ENCODE measurements at regions not wholly inside any gene's neighbourhood (a gene's known extent, or its start where the extent isn't known, plus 50 kb on each side); places are given as distances from the start of the nearest gene placed in this dataset.

DNA sequence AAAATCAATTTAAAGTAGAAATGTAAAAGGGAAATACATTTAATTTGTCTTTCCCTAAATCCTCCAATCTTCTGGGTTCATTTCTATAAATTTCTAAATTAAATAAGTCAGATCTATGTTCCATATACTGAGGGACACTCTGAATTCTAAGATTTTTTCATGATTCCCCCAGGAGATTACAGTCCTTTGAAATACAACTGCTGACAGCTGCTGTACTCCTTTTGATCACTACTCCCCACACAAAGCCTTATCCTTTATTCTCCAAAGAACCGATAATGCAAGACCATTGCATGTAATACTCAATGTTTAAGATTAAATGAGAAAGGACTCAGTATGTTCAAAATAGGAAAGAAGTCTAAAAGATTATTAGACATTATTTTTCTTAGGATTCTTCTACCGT, 865.7 kb downstream of the EPHA3 start:
- no peak overlapping the region for H3K27ac ChIP-seq (ENCODE audit: extremely low read depth, low read depth, low read length)
- ATAC-seq (no peak), FAIRE-seq (no peak), DNase-seq (ENCODE audit: extremely low read depth in 1 of 4, low spot score in 3 of 4) (no peak)
- no peaks in the 10 kb centered on the region for H3K9me1 ChIP-seq (ENCODE audit: control insufficient read depth, insufficient read depth, low read length)
- intact Hi-C loops (cut with micrococcal nuclease) (no loop called here), in situ Hi-C loops (cut with MboI) (no loop called here)
- no peak overlapping the region for H3K4me2 ChIP-seq (ENCODE audit: insufficient read depth, low read length)
- WGBS (ENCODE audit: insufficient coverage, low coverage, missing lambda C conversion rate) = 6% methylated on average over 2 of the region's 2 CpGs
- no peaks in the 10 kb centered on the region for H4K20me1 ChIP-seq (replicated peaks; ENCODE audit: control insufficient read depth, insufficient read depth, low read length)
- BruUV-seq (replicated peaks) = no TSS peak
- ChIA-PET POLR2A (no interaction called here), CTCF (ENCODE audit: low intra/inter-chr PET ratio) (no interaction called here)
- no peaks in the 10 kb centered on the region for H3K9me3 ChIP-seq (replicated peaks; ENCODE audit: control insufficient read depth, insufficient read depth, low read depth, low read length)
- H3K4me1 ChIP-seq (replicated peaks in 1 of 2; ENCODE audit: control insufficient read depth in 2 of 2, insufficient read depth in 2 of 2, low read length in 2 of 2) = no peaks in the 10 kb centered on the region
- H3K36me3 ChIP-seq (ENCODE audit: control insufficient read depth, insufficient read depth, low read length) = no peaks in the 10 kb centered on the region
- no peak overlapping the region for H3K9ac ChIP-seq (ENCODE audit: insufficient read depth in 1 of 2, low read depth in 2 of 2, low read length in 2 of 2)
- no peak overlapping the region for H3K4me3 ChIP-seq
- H3K27me3 ChIP-seq (ENCODE audit: control insufficient read depth in 2 of 2, insufficient read depth in 2 of 2, low read length in 2 of 2) = no peaks in the 10 kb centered on the region
- H2AFZ ChIP-seq (ENCODE audit: low read depth, low read length) = no peak overlapping the region
- no peaks in the 10 kb centered on the region for H3K79me2 ChIP-seq (ENCODE audit: control insufficient read depth, insufficient read depth, low read length)
- no peak for TF ChIP-seq CBFB (CRISPR knock-in tag; IDR thresholded peaks at IDR 0.05)
- TF ChIP-seq, protein P1, sequence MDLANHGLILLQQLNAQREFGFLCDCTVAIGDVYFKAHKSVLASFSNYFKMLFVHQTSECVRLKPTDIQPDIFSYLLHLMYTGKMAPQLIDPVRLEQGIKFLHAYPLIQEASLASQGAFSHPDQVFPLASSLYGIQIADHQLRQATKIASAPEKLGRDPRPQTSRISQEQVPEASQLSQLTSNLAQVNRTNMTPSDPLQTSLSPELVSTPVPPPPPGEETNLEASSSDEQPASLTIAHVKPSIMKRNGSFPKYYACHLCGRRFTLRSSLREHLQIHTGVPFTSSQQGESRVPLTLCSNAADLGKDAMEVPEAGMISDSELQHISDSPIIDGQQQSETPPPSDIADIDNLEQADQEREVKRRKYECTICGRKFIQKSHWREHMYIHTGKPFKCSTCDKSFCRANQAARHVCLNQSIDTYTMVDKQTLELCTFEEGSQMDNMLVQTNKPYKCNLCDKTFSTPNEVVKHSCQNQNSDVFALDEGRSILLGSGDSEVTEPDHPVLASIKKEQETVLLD (IDR thresholded peaks at IDR 0.05) = no peak
- TF ChIP-seq, protein P2, sequence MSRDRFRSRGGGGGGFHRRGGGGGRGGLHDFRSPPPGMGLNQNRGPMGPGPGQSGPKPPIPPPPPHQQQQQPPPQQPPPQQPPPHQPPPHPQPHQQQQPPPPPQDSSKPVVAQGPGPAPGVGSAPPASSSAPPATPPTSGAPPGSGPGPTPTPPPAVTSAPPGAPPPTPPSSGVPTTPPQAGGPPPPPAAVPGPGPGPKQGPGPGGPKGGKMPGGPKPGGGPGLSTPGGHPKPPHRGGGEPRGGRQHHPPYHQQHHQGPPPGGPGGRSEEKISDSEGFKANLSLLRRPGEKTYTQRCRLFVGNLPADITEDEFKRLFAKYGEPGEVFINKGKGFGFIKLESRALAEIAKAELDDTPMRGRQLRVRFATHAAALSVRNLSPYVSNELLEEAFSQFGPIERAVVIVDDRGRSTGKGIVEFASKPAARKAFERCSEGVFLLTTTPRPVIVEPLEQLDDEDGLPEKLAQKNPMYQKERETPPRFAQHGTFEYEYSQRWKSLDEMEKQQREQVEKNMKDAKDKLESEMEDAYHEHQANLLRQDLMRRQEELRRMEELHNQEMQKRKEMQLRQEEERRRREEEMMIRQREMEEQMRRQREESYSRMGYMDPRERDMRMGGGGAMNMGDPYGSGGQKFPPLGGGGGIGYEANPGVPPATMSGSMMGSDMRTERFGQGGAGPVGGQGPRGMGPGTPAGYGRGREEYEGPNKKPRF (IDR thresholded peaks at IDR 0.05; ENCODE audit: low read depth, low read length) = no peak
- no peak for TF ChIP-seq ZFPM2 (CRISPR knock-in tag; IDR thresholded peaks at IDR 0.05)
